SK-N-SH (cell line): ENCODE measurements at regions not wholly inside any gene's neighbourhood (a gene's known extent, or its start where the extent isn't known, plus 50 kb on each side); places are given as distances from the start of the nearest gene placed in this dataset.

Source experiments
- CTCF ChIA-PET: fragments of 300-600, 350-600 bp; formaldehyde crosslinking; extraction: SDS; loops from one replicate; lab custom pipeline; 2021; lab: Yijun Ruan, JAX
- POLR2A ChIA-PET: fragments of 350-600 bp; sonication (Branson Sonifier 250); formaldehyde crosslinking; extraction: SDS; loops from one replicate; lab custom pipeline; 2020; ENCODE audit warnings: antibody characterized with exemption, inconsistent platforms; lab: Yijun Ruan, JAX
- DNase-seq: peaks from one replicate; pipeline ENCODE4 v3.0.0; 2012
- H2AFZ ChIP-seq: fragments of 200-600 bp; sonication (generic); 2 replicates; pipeline ENCODE4 v1.8.1; 2016; ENCODE audit warnings: antibody characterized with exemption, mild to moderate bottlenecking, low read depth
- H3F3A ChIP-seq: fragments of 200-600 bp; sonication (generic); replicated peaks from 2 replicates; pipeline ENCODE3; 2016; ENCODE audit warnings: antibody characterized with exemption, mild to moderate bottlenecking; ENCODE audit not compliant: insufficient read depth
- H3K27ac ChIP-seq, 2 experiments: fragments of 200-500 bp in 1 of 2; fragments of 200-600 bp in 1 of 2; sonication (Bioruptor generic) in 1 of 2; sonication (generic), shearing (Covaris generic) in 1 of 2; 2 replicates each; pipeline versions ENCODE4 v1.5.1 to v1.6.1; 2014 to 2016; ENCODE audit warnings: low read depth in 2 of 2, inconsistent platforms in 1 of 2, low read length in 1 of 2, mild to moderate bottlenecking in 1 of 2, mixed read lengths in 1 of 2
- H3K27me3 ChIP-seq: fragments of 200-600 bp; sonication (generic), shearing (Covaris generic); 2 replicates; pipeline ENCODE4 v1.6.1; 2016; ENCODE audit warnings: mixed run types; ENCODE audit not compliant: insufficient read depth
- H3K36me3 ChIP-seq, 2 experiments: fragments of 200-500 bp in 1 of 2; fragments of 200-600 bp in 1 of 2; sonication (Bioruptor generic) in 1 of 2; sonication (generic) in 1 of 2; replicated peaks in 1 of 2; 2 replicates each; pipeline versions ENCODE3 to v1.5.1; 2014 to 2016; ENCODE audit warnings: low read length in 1 of 2, mild to moderate bottlenecking in 1 of 2; ENCODE audit not compliant: insufficient read depth in 2 of 2, control insufficient read depth in 1 of 2
- H3K4me1 ChIP-seq, 2 experiments: fragments of 200-500 bp in 1 of 2; fragments of 200-600 bp in 1 of 2; sonication (Bioruptor generic) in 1 of 2; sonication (generic), shearing (Covaris generic) in 1 of 2; 2 replicates each; pipeline versions ENCODE4 v1.5.1 to v1.6.1; 2014 to 2016; ENCODE audit warnings: low read depth in 1 of 2, low read length in 1 of 2, mixed run types in 1 of 2; ENCODE audit not compliant: insufficient read depth in 2 of 2, control insufficient read depth in 1 of 2
- H3K4me2 ChIP-seq: fragments of 200-600 bp; sonication (generic), shearing (Covaris generic); 2 replicates; pipeline ENCODE4 v1.6.1; 2017; ENCODE audit warnings: mixed run types
- H3K4me3 ChIP-seq, 2 experiments: fragments of 200-500 bp in 1 of 2; fragments of 200-600 bp in 1 of 2; sonication (Bioruptor generic) in 1 of 2; sonication (generic), shearing (Covaris generic) in 1 of 2; 2 replicates each; pipeline versions ENCODE4 v1.5.1 to v1.8.1; 2014 to 2016; ENCODE audit warnings: low read depth in 2 of 2, inconsistent platforms in 1 of 2, low read length in 1 of 2, mild to moderate bottlenecking in 1 of 2, mixed read lengths in 1 of 2, moderate library complexity in 1 of 2
- H3K79me2 ChIP-seq: fragments of 200-600 bp; sonication (generic); 2 replicates; pipeline ENCODE4 v1.8.1; 2017; ENCODE audit warnings: mild to moderate bottlenecking; ENCODE audit not compliant: insufficient read depth
- H3K9ac ChIP-seq: fragments of 200-600 bp; sonication (generic); 2 replicates; pipeline ENCODE4 v1.6.1; 2017; ENCODE audit warnings: mixed run types
- H3K9me2 ChIP-seq: fragments of 200-600 bp; sonication (generic); 2 replicates; pipeline ENCODE4 v1.6.1; 2017; ENCODE audit warnings: mixed run types
- H3K9me3 ChIP-seq: fragments of 200-600 bp; sonication (generic); 2 replicates; pipeline ENCODE4 v1.6.1; 2017; ENCODE audit warnings: mixed run types, mild to moderate bottlenecking, moderate library complexity
- H4K20me1 ChIP-seq: fragments of 200-600 bp; sonication (generic); 2 replicates; pipeline ENCODE4 v1.6.1; 2017; ENCODE audit warnings: mild to moderate bottlenecking, mixed run types; ENCODE audit not compliant: insufficient read depth
- CHD2 ChIP-seq: fragments of 150-350 bp; IDR thresholded peaks from 2 replicates; pipeline ENCODE4 v1.6.1; 2018; ENCODE audit warnings: low read length; ENCODE audit not compliant: partially characterized antibody
- EZH2phosphoT487 ChIP-seq: fragments of 200-600 bp; sonication (generic); IDR thresholded peaks from 2 replicates; pipeline ENCODE4 v1.6.1; 2017; ENCODE audit warnings: low read depth, mixed run types, mild to moderate bottlenecking, antibody characterized with exemption, moderate library complexity, borderline replicate concordance
- FOSL2 ChIP-seq: IDR thresholded peaks from 2 replicates; pipeline ENCODE4 v1.4.0; 2012; ENCODE audit warnings: low read depth, mild to moderate bottlenecking, moderate library complexity, borderline replicate concordance
- GABPA ChIP-seq: IDR thresholded peaks from 2 replicates; pipeline ENCODE4 v1.4.0; 2012; ENCODE audit warnings: low read depth, mild to moderate bottlenecking
- GATA2 ChIP-seq: sonication (generic); formaldehyde crosslinking; IDR thresholded peaks from 2 replicates; pipeline ENCODE4 v1.5.0; 2020; ENCODE audit warnings: mild to moderate bottlenecking, missing genetic modification reagents
- NRF1 ChIP-seq: IDR thresholded peaks from 2 replicates; pipeline ENCODE4 v1.6.1; 2012; ENCODE audit warnings: low read depth, mild to moderate bottlenecking, low read length
- POLR2AphosphoS5 ChIP-seq: IDR thresholded peaks from 2 replicates; pipeline ENCODE4 v1.6.1; 2012; ENCODE audit warnings: low read depth, low read length
- RAD21 ChIP-seq: IDR thresholded peaks from 2 replicates; pipeline ENCODE4 v1.6.1; 2012; ENCODE audit warnings: mild to moderate bottlenecking, low read length
- RCOR1 ChIP-seq: fragments of 150-350 bp; IDR thresholded peaks from 2 replicates; pipeline ENCODE4 v1.6.1; 2017; ENCODE audit warnings: antibody characterized with exemption, low read length
- TAF1 ChIP-seq: IDR thresholded peaks from 2 replicates; pipeline ENCODE4 v1.6.1; 2012; ENCODE audit warnings: low read depth, mild to moderate bottlenecking, low read length, moderate library complexity, borderline replicate concordance
- WGBS: methylation state at CpG from one replicate; pipeline ENCODE4 v1.1.6; 2017; ENCODE audit warnings: low lambda C conversion rate; 5-methylcytosine and 5-hydroxymethylcytosine counted together
- TF ChIP-seq, protein P1 (sequence below): fragments of 150-350 bp; IDR thresholded peaks from 2 replicates; pipeline ENCODE4 v1.6.1; 2017; ENCODE audit warnings: antibody characterized with exemption, low read length, low read depth, borderline replicate concordance
- TF ChIP-seq, protein P2 (sequence below): fragments of 200-600 bp; sonication (generic); IDR thresholded peaks from 2 replicates; pipeline ENCODE4 v1.6.1; 2017; ENCODE audit warnings: antibody characterized with exemption, mild to moderate bottlenecking, moderate library complexity

DNA sequence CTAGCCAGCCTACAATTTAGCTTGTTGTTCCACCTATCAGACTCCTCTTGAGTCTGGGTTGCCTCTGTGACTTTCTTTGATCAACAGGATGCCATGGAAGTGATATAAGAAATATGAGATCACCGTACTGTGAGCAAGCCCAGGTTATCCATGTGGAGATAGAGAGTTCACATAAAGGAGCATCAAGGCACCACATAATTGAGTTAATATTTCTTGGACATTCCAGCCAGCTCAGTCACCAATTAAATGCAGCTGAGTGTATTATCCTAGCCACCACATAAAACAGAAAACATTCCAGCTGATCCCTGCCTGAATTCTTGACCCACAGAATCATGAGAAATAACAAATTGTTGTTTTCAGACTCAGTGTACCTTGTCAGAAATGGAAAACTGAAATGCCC lies 253.6 kb downstream of the PPP1R2C start:
- no peaks in the 10 kb centered on the region for H4K20me1 ChIP-seq
- H3K27me3 ChIP-seq, result no peaks in the 10 kb centered on the region
- no peaks in the 10 kb centered on the region for H3K36me3 ChIP-seq
- H3K9me2 ChIP-seq, result no peaks in the 10 kb centered on the region
- no peak for DNase-seq
- no peak overlapping the region for H3K9ac ChIP-seq
- no peaks in the 10 kb centered on the region for H3K4me1 ChIP-seq
- H3K4me2 ChIP-seq, result no peak overlapping the region
- CTCF ChIA-PET, result interaction anchor here (0.5 kb wide), 1 partner anchor 526 kb away, joined by 3 read pairs; no protein-coding TSS in a partner anchor
- H3K79me2 ChIP-seq, result no peaks in the 10 kb centered on the region
- H3K4me3 ChIP-seq, result no peak overlapping the region
- no peak overlapping the region for H3K27ac ChIP-seq
- H3K9me3 ChIP-seq, result no peaks in the 10 kb centered on the region
- no peak overlapping the region for H2AFZ ChIP-seq
- POLR2A ChIA-PET, result no interaction called here
- 19% methylated on average over 1 of the region's 1 CpG for WGBS
- no peaks in the 10 kb centered on the region for H3F3A ChIP-seq
- TF ChIP-seq TAF1 (no peak), RCOR1 (no peak), GATA2 (CRISPR knock-in tag) (no peak), FOSL2 (no peak), NRF1 (no peak), GABPA (no peak), POLR2AphosphoS5 (no peak), RAD21 (no peak)
- TF ChIP-seq, protein P1, sequence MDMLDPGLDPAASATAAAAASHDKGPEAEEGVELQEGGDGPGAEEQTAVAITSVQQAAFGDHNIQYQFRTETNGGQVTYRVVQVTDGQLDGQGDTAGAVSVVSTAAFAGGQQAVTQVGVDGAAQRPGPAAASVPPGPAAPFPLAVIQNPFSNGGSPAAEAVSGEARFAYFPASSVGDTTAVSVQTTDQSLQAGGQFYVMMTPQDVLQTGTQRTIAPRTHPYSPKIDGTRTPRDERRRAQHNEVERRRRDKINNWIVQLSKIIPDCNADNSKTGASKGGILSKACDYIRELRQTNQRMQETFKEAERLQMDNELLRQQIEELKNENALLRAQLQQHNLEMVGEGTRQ, result no peak
- TF ChIP-seq, protein P2, sequence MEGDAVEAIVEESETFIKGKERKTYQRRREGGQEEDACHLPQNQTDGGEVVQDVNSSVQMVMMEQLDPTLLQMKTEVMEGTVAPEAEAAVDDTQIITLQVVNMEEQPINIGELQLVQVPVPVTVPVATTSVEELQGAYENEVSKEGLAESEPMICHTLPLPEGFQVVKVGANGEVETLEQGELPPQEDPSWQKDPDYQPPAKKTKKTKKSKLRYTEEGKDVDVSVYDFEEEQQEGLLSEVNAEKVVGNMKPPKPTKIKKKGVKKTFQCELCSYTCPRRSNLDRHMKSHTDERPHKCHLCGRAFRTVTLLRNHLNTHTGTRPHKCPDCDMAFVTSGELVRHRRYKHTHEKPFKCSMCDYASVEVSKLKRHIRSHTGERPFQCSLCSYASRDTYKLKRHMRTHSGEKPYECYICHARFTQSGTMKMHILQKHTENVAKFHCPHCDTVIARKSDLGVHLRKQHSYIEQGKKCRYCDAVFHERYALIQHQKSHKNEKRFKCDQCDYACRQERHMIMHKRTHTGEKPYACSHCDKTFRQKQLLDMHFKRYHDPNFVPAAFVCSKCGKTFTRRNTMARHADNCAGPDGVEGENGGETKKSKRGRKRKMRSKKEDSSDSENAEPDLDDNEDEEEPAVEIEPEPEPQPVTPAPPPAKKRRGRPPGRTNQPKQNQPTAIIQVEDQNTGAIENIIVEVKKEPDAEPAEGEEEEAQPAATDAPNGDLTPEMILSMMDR, result no peak
- TF ChIP-seq, all 33 proteins: peak for 0

DNA sequence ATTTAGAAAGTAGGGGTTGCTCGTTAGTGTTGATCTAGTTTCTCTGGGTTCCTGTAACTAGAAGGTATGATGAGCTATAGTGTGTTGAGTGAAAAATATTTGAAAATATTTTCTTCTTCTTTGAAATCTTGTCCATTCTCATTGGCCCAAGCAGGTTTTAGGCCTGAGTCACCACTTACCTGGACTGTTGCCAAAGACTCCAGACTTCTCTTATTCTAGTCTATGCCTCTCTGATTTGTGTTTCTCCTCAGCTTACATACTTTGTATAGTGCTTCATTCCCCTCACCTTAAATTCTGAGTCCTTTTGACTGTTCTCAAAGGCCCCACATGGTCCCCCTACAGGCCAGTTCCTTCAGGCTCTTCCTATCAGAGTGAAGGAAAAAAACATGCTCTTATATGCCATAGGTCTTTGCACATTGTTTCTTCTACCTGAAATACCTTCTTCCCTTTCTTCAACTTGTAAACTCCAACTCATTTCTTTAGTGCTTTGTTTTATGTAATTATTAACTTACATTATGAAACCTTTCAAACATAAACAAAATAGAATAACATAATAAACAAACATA lies 258.2 kb downstream of the PPP1R2C start:
- no peak for DNase-seq
- 6% methylated on average over 1 of the region's 1 CpG for WGBS
- no peak overlapping the region for H2AFZ ChIP-seq
- no peaks in the 10 kb centered on the region for H3K9me2 ChIP-seq
- H3K36me3 ChIP-seq, result no peaks in the 10 kb centered on the region
- H3K4me3 ChIP-seq, result no peak overlapping the region
- no peak overlapping the region for H3K4me2 ChIP-seq
- H3F3A ChIP-seq, result no peaks in the 10 kb centered on the region
- no peaks in the 10 kb centered on the region for H3K9me3 ChIP-seq
- no peaks in the 10 kb centered on the region for H3K79me2 ChIP-seq
- H3K9ac ChIP-seq, result no peak overlapping the region
- H3K27ac ChIP-seq, result no peak overlapping the region
- TF ChIP-seq TAF1, result no peak
- TF ChIP-seq CHD2, result no peak
- TF ChIP-seq EZH2phosphoT487, result no peak
- TF ChIP-seq, protein P2, result peak; percentile 26; the same call in 1 of the 2 replicates
- H3K4me1 ChIP-seq, result no peaks in the 10 kb centered on the region
- H3K27me3 ChIP-seq, result no peaks in the 10 kb centered on the region
- H4K20me1 ChIP-seq, result no peaks in the 10 kb centered on the region
- POLR2A ChIA-PET, result no interaction called here
- CTCF ChIA-PET, result no interaction called here
